MM.1S (cell line): ENCODE measurements at regions not wholly inside any gene's neighbourhood (a gene's known extent, or its start where the extent isn't known, plus 50 kb on each side); places are given as distances from the start of the nearest gene placed in this dataset.

ENCODE experiments used
- DNase-seq: peaks from one replicate; pipeline ENCODE4 v3.0.0-alpha.2; 2015
- H2AFZ ChIP-seq: fragments of 300-600 bp; sonication (generic); 2 replicates; pipeline ENCODE4 v1.6.0; 2016; ENCODE audit warnings: antibody characterized with exemption, low read length
- H3F3A ChIP-seq: fragments of 300-600 bp; sonication (generic); 2 replicates; pipeline ENCODE4 v1.6.1; 2016; ENCODE audit warnings: mild to moderate bottlenecking, antibody characterized with exemption, low read length, moderate library complexity, mixed read lengths; ENCODE audit not compliant: insufficient read depth
- H3K27ac ChIP-seq: fragments of 300-600 bp; sonication (generic); 2 replicates; pipeline ENCODE4 v1.5.1; 2016; ENCODE audit warnings: mild to moderate bottlenecking, low read length
- H3K27me3 ChIP-seq: fragments of 300-600 bp; sonication (generic); replicated peaks from 2 replicates; pipeline ENCODE4 v1.6.0; 2016; ENCODE audit warnings: low read length; ENCODE audit not compliant: insufficient read depth
- H3K36me3 ChIP-seq: fragments of 300-600 bp; sonication (generic); replicated peaks from 2 replicates; pipeline ENCODE4 v1.6.1; 2016; ENCODE audit warnings: mild to moderate bottlenecking, low read length, mixed read lengths; ENCODE audit not compliant: insufficient read depth
- H3K4me1 ChIP-seq: fragments of 300-600 bp; sonication (generic); 2 replicates; pipeline ENCODE4 v1.6.1; 2016; ENCODE audit warnings: low read length, mixed read lengths
- H3K4me2 ChIP-seq: fragments of 300-600 bp; sonication (generic); 2 replicates; pipeline ENCODE4 v1.6.0; 2016; ENCODE audit warnings: low read depth, low read length
- H3K4me3 ChIP-seq: fragments of 300-600 bp; sonication (generic); 2 replicates; pipeline ENCODE4 v1.5.1; 2016; ENCODE audit warnings: low read length, mixed read lengths
- H3K79me2 ChIP-seq: fragments of 300-600 bp; sonication (generic); 2 replicates; pipeline ENCODE4 v1.6.1; 2016; ENCODE audit warnings: mixed run types, low read length, mixed read lengths
- H3K9ac ChIP-seq: fragments of 300-600 bp; sonication (generic); 2 replicates; pipeline ENCODE4 v1.6.1; 2016; ENCODE audit warnings: low read length, mixed read lengths
- H3K9me2 ChIP-seq: fragments of 300-600 bp; sonication (generic); replicated peaks from 2 replicates; pipeline ENCODE4 v1.6.1; 2016; ENCODE audit warnings: mild to moderate bottlenecking, low read length, mixed read lengths; ENCODE audit not compliant: insufficient read depth
- H3K9me3 ChIP-seq: fragments of 300-600 bp; sonication (generic); replicated peaks from 2 replicates; pipeline ENCODE4 v1.6.1; 2016; ENCODE audit warnings: mild to moderate bottlenecking, low read length, mixed read lengths; ENCODE audit not compliant: insufficient read depth
- H4K20me1 ChIP-seq: fragments of 300-600 bp; sonication (generic); 2 replicates; pipeline ENCODE4 v1.6.1; 2016; ENCODE audit warnings: mild to moderate bottlenecking, low read length, moderate library complexity, mixed read lengths; ENCODE audit not compliant: insufficient read depth
- EZH2 ChIP-seq: fragments of 300-600 bp; sonication (generic); optimal IDR thresholded peaks from 2 replicates; pipeline ENCODE3; 2017; ENCODE audit warnings: low read depth, mild to moderate bottlenecking, antibody characterized with exemption, low read length, mixed read lengths
- EZH2phosphoT487 ChIP-seq: fragments of 300-600 bp; sonication (generic); IDR thresholded peaks from 2 replicates; pipeline ENCODE4 v1.6.1; 2018; ENCODE audit warnings: antibody characterized with exemption, low read length
- TF ChIP-seq, protein P1 (sequence below): fragments of 300-600 bp; sonication (generic); IDR thresholded peaks from 2 replicates; pipeline ENCODE4 v1.5.1; 2016; ENCODE audit warnings: antibody characterized with exemption, low read length, mixed read lengths

DNA sequence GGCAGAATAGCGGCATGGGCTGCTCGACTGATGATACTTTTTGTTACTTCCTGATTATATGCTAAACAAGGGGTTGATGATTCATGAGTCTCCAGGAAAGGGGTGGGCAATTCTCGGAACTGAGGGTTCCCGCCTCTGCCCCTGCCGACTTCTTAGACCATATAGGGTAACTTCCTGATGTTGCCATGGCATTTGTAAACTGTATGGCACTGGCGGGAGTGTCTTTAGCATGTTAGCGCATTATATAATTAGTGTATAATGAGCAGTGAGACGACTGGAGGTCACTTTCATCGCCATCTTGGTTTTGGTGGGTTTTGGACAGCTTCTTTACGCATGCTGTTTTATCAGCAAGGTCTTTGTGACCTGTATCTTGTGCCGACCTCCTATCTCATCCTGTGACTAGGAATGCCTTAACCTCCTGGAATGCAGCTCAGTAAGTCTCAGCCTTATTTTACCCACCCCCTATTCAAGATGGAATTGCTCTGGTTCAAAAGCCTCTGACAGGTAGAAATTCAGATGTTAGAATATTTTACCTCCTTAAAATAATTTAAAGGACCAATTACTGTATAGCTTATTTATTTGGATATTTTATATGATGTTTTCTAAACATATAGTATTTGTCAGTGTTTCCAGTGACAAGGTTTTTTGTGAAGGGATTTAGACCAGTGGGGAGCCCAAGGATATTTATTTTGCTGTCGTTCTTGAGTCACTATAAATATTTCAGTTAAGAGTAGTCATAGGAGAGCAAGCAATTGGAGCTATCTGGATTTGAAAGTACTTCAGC, 90.1 kb upstream of the PIK3CG start:
- DNase-seq = no peak

GRCh38 chr7:106775552-106775936, 89.5 kb upstream of the PIK3CG start:
- no peaks in the 10 kb centered on the region for H3K9me2 ChIP-seq
- H3F3A ChIP-seq = no peaks in the 10 kb centered on the region
- H3K4me2 ChIP-seq = no peak overlapping the region
- H3K27ac ChIP-seq = no peak overlapping the region
- no peak for DNase-seq
- no peaks in the 10 kb centered on the region for H3K27me3 ChIP-seq
- no peaks in the 10 kb centered on the region for H3K36me3 ChIP-seq
- no peaks in the 10 kb centered on the region for H3K79me2 ChIP-seq
- no peak overlapping the region for H3K4me3 ChIP-seq
- H3K9me3 ChIP-seq = no peaks in the 10 kb centered on the region
- no peak overlapping the region for H3K9ac ChIP-seq
- no peak overlapping the region for H2AFZ ChIP-seq
- H3K4me1 ChIP-seq = no peaks in the 10 kb centered on the region
- no peaks in the 10 kb centered on the region for H4K20me1 ChIP-seq
- TF ChIP-seq, protein P1, sequence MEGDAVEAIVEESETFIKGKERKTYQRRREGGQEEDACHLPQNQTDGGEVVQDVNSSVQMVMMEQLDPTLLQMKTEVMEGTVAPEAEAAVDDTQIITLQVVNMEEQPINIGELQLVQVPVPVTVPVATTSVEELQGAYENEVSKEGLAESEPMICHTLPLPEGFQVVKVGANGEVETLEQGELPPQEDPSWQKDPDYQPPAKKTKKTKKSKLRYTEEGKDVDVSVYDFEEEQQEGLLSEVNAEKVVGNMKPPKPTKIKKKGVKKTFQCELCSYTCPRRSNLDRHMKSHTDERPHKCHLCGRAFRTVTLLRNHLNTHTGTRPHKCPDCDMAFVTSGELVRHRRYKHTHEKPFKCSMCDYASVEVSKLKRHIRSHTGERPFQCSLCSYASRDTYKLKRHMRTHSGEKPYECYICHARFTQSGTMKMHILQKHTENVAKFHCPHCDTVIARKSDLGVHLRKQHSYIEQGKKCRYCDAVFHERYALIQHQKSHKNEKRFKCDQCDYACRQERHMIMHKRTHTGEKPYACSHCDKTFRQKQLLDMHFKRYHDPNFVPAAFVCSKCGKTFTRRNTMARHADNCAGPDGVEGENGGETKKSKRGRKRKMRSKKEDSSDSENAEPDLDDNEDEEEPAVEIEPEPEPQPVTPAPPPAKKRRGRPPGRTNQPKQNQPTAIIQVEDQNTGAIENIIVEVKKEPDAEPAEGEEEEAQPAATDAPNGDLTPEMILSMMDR = no peak
- TF ChIP-seq EZH2 = no peak

More for the DNA sequence above, 90.1 kb upstream of the PIK3CG start:
- Histone ChIP-seq H4K20me1 (no peaks in the 10 kb centered on the region), H3K79me2 (no peaks in the 10 kb centered on the region), H3K9ac (no peak overlapping the region), H3K27ac (no peak overlapping the region), H3K36me3 (no peaks in the 10 kb centered on the region), H3K9me2 (no peaks in the 10 kb centered on the region), H3K27me3 (no peaks in the 10 kb centered on the region), H3K4me2 (no peak overlapping the region), H3K4me1 (no peaks in the 10 kb centered on the region), H3F3A (no peaks in the 10 kb centered on the region), H3K9me3 (no peaks in the 10 kb centered on the region), H3K4me3 (no peak overlapping the region), H2AFZ (no peak overlapping the region)
- no peak for TF ChIP-seq EZH2phosphoT487
- no peak for TF ChIP-seq EZH2
- TF ChIP-seq, protein P1 = no peak

GRCh38 chr7:106775975-106776607, 89.0 kb upstream of the PIK3CG start:
- Histone ChIP-seq H3K4me1 (no peaks in the 10 kb centered on the region), H3K36me3 (no peaks in the 10 kb centered on the region), H3K9me2 (no peaks in the 10 kb centered on the region), H3K4me2 (no peak overlapping the region), H3K79me2 (no peaks in the 10 kb centered on the region), H3F3A (no peaks in the 10 kb centered on the region), H3K27ac (no peak overlapping the region), H4K20me1 (no peaks in the 10 kb centered on the region), H3K4me3 (no peak overlapping the region), H3K9me3 (no peaks in the 10 kb centered on the region), H3K9ac (no peak overlapping the region), H2AFZ (no peak overlapping the region), H3K27me3 (no peaks in the 10 kb centered on the region)
- TF ChIP-seq EZH2phosphoT487 (no peak), EZH2 (no peak)
- TF ChIP-seq, protein P1 = no peak
- no peak for DNase-seq
